D721Med (cell line): ENCODE measurements at regions not wholly inside any gene's neighbourhood (a gene's known extent, or its start where the extent isn't known, plus 50 kb on each side); places are given as distances from the start of the nearest gene placed in this dataset.

Experiments used
- DNase-seq: peaks from one replicate; pipeline ENCODE4 v3.0.0; 2011; ENCODE audit warnings: low spot score; ENCODE audit not compliant: insufficient read length
- FAIRE-seq: peaks from 2 replicates; lab custom pipeline; 2011; peaks lifted over from hg19 to GRCh38; lab: Jason Lieb, UNC
- CTCF ChIP-seq: IDR thresholded peaks from 2 replicates; pipeline ENCODE4 v1.5.1; 2012; ENCODE audit warnings: mild to moderate bottlenecking, control low read depth; ENCODE audit not compliant: insufficient read depth; ENCODE audit errors: missing control alignments

DNA sequence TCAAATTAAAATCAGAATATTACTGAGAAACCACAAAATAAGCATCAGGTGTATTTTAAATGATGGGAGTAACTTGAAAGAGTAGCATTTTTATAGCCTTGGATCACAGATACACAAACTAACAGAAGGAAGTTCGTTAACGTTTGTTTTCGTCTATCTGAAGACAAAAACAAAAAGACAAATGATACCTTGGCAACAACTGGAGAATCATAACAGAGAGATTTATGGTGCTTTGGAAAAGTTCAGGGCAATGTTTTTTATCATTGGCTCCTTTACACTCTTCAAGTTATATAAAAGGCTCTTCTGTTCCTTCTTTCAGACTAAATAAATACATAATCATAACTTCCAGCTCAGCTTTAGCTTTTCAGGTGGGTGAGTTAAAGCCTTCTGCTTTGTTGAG, 128.1 kb upstream of the VLDLR start:
- FAIRE-seq = no peak
- TF ChIP-seq CTCF = no peak
- DNase-seq = no peak

DNA sequence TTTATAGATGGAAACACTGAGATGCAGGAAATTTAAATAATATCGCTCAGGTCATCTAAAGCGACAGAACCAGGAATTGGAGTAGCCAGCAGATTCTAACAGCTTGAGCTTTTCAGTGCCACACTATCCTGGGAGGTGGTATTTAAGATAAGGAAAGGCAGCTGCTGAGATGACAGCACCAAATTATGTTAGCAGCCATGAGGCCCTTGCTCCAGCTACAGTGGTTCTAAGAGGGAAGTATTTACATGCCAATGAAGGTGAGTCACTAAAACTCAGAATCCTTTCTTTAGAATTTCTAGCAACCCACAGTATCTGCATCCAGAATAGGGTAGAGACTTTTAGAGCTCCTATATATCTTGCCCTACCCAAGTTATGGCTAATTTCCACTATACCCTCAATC, 127.0 kb upstream of the VLDLR start:
- no peak for FAIRE-seq
- TF ChIP-seq CTCF = no peak
- no peak for DNase-seq

DNA sequence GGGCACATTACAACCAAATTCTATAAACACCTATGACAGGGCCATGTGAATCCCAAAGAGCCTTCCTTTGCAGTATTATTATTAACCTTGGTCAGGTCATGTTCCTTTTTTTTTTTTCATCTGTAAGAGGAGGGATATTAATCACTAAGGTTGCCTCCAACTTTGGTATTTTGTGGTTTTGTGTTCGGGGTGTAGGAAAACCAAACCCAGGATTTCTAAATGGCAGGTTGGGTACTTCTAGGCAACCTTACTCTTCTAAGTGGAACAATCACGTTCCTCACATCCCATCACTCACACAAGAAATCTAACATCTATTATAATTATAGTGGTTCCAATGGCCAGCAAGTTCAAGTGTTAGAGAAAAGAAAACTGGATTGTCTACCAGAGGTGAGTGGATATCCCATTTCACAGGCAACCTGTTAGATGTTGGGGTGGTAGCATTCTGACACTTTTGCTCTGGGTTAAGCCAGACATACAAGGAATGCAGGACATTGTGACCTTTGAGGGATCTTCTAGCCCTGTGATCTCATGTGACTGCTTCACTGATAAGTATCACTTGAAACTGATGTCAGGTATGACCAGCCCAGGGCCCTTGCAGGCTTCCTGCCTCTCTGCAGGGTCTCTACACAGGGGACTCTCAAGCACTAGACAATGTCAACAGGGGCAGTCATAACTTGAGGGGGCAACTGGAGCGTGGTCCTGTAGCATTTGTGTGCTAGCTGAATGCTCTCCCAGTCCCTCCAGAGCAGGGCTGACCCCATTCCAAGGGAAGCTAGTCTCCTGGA, 126.2 kb upstream of the VLDLR start:
- no peak for DNase-seq
- no peak for FAIRE-seq
- no peak for TF ChIP-seq CTCF

DNA sequence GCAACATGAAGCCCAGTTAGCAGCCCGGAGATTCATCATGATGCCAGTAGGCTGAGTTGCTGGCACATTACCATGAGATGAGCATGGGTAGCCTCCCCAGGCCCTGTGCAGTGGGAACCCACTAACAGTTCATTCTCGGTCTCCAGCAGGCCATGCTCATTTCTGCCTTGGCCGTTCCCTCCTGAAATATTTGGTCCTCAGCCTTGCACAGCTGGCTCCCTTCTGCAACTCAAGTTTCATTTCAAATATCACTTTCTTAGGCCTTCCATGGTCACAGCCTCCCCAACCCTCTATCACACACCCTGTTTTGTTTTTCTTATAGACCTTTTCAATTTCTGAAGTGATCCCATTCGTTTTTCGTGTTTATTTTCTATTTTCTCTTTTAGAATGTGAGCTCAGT, 125.4 kb upstream of the VLDLR start:
- DNase-seq (no peak), FAIRE-seq (no peak)
- no peak for TF ChIP-seq CTCF

DNA sequence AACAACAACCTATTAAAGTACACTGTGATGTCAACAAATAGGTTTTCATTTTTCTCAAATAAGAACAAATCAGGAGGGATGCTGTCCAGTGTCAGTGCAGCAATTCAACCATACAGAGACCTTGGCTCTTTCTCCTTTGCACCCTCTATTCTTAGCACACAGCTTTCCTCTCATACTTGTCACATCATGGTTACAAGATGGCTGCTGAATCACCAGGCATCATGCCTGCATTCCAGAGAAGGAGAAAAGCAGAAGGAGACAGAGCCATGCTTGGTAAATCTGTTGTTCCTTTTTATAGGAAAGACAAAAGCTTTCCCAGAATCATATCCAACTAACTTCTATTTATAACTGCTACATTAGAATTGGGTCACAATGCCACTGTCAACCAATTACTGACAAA, 124.7 kb upstream of the VLDLR start:
- FAIRE-seq (no peak), DNase-seq (no peak)
- TF ChIP-seq CTCF = no peak

DNA sequence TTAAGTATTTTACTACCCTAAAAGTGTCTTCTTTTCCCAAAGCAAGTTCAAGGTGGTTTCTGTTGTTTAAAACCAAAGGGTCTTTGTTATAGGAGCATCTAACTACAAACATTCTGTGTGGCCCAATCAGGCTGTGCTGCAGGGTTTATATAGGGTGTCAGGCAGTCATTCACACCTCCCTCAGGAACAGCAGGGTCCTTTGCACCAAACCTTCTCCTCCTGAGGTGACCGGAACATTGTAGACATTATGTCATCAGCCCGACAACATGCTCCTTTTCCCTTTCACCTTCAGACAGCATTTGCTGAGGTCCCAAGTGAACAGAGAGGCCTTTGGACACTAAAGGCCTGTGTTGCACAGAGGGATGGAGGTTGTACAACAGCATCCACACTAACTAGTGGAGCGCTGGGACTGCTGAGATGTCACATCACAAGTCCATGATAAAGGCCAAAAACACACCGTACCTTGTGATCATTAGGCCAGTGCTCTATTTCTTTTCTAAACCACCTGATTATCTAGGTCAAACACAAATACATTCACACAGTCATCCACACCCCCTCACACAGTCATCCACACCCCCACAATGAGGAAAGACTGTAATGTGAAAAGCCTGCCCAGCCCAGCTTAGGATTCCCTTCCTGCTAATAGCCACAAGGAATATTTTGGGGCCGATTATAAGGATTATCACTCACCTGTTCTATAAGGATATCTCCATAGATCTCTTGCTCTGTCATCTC, 123.8 kb upstream of the VLDLR start:
- FAIRE-seq (no peak), DNase-seq (no peak)
- no peak for TF ChIP-seq CTCF

DNA sequence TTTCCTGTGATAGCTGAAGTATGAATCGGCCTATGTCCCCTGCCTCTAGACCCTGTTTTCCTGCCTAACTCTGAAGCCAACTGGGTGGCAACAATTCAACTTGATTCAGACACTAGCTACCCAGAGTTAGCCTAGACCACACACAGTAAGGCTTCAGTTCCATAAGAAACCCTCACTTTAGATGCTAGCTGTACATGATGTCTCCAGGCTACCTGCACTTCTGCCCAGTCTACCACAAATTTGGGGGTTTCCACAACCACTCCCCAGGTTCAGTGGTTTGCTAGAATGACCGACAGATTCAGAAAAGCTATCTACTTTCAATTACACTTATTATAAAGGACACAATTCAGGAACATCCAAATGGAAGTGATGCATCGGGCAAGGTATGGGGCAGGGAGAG, 119.4 kb upstream of the VLDLR start:
- FAIRE-seq (no peak), DNase-seq (no peak)
- no peak for TF ChIP-seq CTCF
